ENCODE measurements at regions not wholly inside any gene's neighbourhood (a gene's known extent, or its start where the extent isn't known, plus 50 kb on each side); places are given as distances from the start of the nearest gene placed in this dataset.

DNA sequence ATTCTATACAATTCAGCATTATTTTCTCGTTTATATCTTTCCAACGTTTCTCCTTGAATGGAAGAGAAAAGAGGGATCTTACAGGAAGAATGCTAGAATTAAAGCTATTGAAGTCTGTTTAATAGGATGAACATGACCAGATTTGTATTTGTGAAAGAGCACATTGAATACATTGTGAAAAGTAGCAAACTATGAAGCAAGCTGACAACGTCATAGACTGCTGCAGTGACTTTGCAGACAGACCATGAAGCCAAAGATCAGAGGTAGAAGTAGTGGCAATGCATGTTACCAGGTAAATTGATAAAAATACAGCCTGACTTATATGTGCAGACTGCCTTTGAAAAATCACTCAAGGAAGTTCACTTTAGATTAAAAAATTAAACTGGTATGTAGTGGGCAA, 146.1 kb downstream of the RASSF9 start:
- no peak for DNase-seq

GRCh38 chr12:85693093-85693665, 143.0 kb downstream of the RASSF9 start:
- DNase-seq: no peak

DNA sequence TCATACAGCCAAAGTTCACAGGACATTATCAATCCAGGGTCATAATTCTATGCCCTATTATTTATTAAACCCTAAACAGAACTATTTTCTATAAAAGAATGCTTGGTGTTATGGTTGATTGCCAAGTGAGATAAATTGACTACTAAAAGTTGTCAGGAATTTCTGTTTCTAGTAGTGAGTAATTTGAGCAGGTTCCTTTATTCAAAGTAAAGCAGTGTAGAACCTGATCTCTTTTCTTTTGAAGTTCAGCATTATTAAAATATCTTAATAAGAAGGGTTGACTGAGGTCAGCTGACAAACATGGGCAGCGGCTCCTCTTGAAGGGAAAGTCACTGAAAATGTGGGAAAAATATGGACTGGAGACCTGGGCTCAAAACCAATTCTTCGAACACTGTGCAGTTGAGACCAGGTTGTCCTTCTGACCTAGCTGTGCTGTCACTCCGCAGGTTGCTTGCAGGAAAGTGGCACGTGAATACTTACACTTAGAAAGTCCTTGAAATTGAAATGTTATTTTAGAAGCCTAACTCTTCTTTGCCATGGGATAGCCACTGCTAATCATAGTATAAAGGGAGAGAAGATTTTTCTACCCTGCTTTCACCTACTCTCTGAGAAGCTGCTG, 141.0 kb downstream of the RASSF9 start:
- DNase-seq: no peak

DNA sequence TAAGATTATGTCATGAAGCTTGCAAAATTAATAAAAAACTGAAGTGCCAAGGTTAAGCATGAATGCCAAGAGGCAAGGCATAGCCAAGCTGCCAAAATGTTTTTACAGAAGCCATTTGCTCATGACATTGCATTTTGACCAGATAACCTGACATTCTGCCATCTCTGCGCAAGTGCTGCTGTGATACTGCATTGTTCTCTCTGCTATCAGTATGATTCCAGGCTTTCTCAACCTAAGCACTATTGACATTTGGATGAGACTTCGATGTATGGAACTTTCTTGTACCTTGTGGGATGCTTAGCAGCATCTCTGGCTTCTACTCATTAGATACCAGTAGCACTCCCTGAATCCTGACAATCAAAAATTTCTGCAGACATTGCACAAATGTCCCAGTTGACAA, 139.2 kb downstream of the RASSF9 start:
- no peak for DNase-seq

DNA sequence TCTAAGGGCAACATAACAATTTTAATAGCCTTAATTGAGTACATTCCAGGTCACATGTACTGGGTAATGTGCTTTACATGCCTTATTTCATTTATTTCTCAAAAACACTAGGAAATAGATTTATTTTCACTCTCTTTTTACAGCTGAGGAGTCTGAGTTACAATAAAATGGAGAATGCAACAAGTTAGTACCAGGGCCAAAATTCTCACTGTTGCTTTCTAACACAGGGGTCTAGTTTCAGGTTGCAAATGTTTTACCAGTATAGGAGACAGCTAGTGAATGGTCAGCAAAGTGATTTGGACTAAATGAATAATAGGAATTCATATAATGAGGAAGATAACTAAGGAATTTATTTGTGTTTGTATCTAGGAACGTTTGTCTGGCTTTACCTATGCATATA, 137.3 kb downstream of the RASSF9 start:
- DNase-seq: no peak

GRCh38 chr12:85708775-85709174, 127.4 kb downstream of the RASSF9 start:
- DNase-seq: no peak

GRCh38 chr12:85711735-85712390, 124.3 kb downstream of the RASSF9 start:
- no peak for DNase-seq

DNA sequence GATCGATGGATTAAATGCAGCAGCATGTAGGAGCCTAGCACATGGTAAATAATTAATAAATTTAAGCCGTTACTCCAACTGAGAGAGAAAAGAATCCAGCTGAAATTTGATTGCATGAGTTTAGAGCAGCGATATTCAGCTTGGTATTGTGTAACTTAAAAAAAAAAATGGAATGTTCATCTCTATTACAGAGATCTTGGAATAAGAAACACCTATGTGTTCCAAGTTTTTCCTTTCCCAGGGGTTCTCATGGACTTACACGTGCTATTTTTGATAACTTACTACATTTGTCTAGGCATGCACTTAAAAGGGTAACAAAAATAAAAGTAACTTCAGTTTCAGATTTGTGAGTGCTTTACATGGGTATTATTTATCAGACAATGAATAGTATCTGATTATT, 122.8 kb downstream of the RASSF9 start:
- DNase-seq: no peak

GRCh38 chr12:85714425-85714824, 121.8 kb downstream of the RASSF9 start:
- DNase-seq: no peak

GRCh38 chr12:85720308-85721033, 115.7 kb downstream of the RASSF9 start:
- DNase-seq: no peak

DNA sequence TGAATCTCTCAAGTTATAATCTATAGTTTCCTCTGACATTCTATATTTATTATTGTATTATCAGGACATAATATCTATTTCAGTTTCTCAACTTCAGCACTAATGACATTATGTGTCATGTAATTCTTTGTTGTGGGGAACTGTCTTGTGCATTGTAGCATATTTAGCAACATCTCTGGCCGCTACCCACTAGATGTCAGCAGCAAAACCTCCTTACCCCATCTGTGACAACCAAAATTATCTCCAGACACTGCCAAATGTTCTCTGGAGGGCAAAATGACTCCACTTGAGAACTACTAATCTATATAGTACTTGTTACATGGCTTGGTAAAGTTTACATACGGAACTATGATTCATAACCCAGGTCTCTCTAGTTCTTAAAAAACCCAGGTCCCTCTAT, 110.2 kb downstream of the RASSF9 start:
- DNase-seq: peak; percentile 19

DNA sequence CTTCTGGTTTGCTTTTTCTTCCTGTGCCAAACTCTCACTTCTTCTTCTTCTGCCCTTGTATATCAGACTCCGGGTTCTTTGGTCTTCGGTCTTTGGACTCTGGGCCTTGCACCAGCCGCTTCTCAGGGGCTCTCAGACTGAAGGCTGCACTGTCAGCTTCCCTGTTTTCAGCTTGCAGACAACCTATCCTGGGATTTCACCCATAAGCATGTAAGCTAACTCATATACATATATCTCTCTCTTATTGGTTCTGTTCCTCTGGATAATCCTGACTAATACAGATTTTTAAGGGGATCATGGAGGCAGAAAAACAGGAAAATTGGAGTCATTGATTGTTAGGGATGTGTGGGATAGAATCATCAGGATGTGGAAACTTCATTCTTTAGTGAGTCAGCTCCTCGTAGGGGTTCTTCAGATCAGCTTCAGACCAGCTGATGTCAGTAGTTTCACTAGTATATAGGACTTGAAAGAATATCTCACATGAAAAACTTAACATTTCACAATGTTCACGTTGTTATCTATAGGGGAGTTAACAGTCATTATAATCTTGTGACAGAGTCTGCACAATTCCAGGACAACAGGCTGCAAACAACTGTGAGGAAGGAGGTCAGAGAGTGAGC, 102.9 kb downstream of the RASSF9 start:
- DNase-seq: peak; percentile 38

DNA sequence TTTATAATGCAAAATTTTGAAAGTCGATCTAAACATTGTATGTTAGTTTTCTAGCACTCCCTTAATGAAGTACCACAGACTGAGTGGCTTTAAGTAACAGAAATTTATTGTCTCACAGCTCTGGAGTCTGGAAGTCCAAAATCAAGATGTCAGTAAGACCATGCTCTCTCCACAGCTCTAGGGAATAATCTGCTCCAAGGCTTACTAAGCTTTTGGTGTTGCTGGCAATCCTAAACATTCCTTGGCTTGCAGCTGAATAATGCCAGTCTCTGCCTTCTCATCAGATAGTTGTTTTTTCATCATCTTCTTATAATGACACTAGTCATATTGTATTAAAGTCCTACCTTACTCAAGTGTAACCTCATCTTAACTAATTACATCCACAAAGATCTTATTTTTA, 102.2 kb downstream of the RASSF9 start:
- peak; percentile 11 for DNase-seq

- DNase-seq: no peak
These were observed 96.0 kb downstream of the RASSF9 start for GRCh38 chr12:85740186-85740585.

DNA sequence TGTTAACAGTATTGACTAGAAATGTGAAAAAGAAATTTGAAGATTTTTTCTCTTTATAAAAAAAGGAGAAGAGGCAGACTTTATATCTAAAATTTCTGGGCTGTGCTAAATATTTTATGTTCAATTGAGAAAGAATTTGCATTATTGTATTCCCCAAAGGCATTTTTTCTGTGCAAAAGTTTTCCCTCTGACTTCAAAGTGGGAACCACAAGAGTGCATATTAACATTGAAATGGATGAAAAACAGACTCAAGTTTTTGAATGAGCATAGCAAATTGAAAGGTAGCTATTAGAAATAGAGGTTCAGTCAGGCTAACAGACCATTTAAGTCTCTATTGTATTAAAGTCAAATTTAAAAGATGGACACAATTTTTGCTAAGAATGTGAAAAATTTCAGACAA, 95.2 kb downstream of the RASSF9 start:
- no peak for DNase-seq

DNA sequence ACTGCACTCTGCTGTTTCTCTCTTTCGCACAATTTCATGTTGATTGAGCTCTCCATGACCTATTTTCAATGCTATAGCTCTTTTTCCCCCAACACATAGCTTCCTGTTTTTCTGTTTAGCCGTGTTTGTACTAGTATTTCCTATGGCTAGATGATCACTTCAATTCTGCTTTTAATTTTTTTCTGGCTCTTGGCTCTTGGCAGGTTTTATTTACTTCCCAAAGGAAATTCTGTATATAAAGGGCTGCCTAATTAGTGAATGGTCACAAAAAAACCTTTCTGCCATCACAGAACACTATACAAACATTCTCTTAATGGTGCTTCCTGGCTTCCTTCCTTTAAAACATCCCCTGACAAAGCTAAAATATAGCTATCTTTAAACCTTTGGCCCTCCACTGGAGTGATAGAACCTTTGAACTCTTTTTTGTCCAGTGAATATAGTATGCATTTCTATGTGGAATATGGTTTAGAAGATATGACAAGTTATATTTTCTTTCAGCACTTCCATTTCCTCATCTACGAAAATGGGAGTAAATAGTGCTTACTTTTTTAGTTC, 88.2 kb downstream of the RASSF9 start:
- no peak for DNase-seq
